K562 (cell line): ENCODE measurements at regions not wholly inside any gene's neighbourhood (a gene's known extent, or its start where the extent isn't known, plus 50 kb on each side); places are given as distances from the start of the nearest gene placed in this dataset.

ENCODE experiments used
- ATAC-seq: fragments of 200-7000 bp; cut with Tn5 transposase; 3 replicates; pipeline ENCODE4 v1.9.1; 2020; ENCODE audit warnings: moderate library complexity
- BruUV-seq: library from RNA; stranded (reverse); fragments of 400-500 nt; replicated peaks from 2 replicates; lab custom pipeline; 2021; lab: Mats Ljungman, UMichigan
- CTCF ChIA-PET: fragments of 300-600 bp; formaldehyde crosslinking; extraction: SDS; loops from one replicate; lab custom pipeline; 2021; ENCODE audit warnings: low intra/inter-chr PET ratio; lab: Yijun Ruan, JAX
- POLR2A ChIA-PET: fragments of 300-600, 350-650 bp; sonication (Branson Sonifier 250); formaldehyde crosslinking; extraction: SDS; loops from one replicate; lab custom pipeline; 2021; ENCODE audit warnings: antibody characterized with exemption, inconsistent platforms; lab: Yijun Ruan, JAX
- DNase-seq, 4 experiments: peaks; one replicate each; pipeline versions ENCODE4 v3.0.0 to v3.0.0-alpha.2; 2011 to 2018; ENCODE audit warnings: low spot score in 3 of 4, mixed read lengths in 3 of 4; ENCODE audit errors: extremely low read depth in 1 of 4
- FAIRE-seq: peaks from 2 replicates; lab custom pipeline; 2011; peaks lifted over from hg19 to GRCh38; lab: Jason Lieb, UNC
- H2AFZ ChIP-seq: 2 replicates; pipeline ENCODE4 v1.6.0; 2011; ENCODE audit warnings: low read depth, low read length, control low read depth, inconsistent platforms
- H3K27ac ChIP-seq: fragments of 200-600 bp; 3 replicates; pipeline ENCODE4 v1.8.0; 2011; ENCODE audit warnings: low read depth, mild to moderate bottlenecking, control low read depth, inconsistent platforms, low read length, moderate library complexity, mixed read lengths; ENCODE audit errors: extremely low read depth
- H3K27me3 ChIP-seq, 2 experiments: fragments of 300-600 bp in 1 of 2; 2 replicates in 1 of 2; 3 replicates in 1 of 2; pipeline versions ENCODE4 v1.6.0 to v1.8.0; 2011; ENCODE audit warnings: inconsistent platforms in 2 of 2, low read length in 2 of 2, mild to moderate bottlenecking in 1 of 2, mixed read lengths in 1 of 2, moderate library complexity in 1 of 2; ENCODE audit not compliant: control insufficient read depth in 2 of 2, insufficient read depth in 2 of 2
- H3K36me3 ChIP-seq: fragments of 300-600 bp; 3 replicates; pipeline ENCODE4 v1.8.0; 2011; ENCODE audit warnings: mild to moderate bottlenecking, low read length, inconsistent platforms; ENCODE audit not compliant: control insufficient read depth, insufficient read depth
- H3K4me1 ChIP-seq, 2 experiments: fragments of 200-600 bp in 1 of 2; replicated peaks in 1 of 2; 2 replicates in 1 of 2; 3 replicates in 1 of 2; pipeline versions ENCODE4 v1.5.1 to v1.8.0; 2011; ENCODE audit warnings: inconsistent platforms in 2 of 2, low read length in 2 of 2, mild to moderate bottlenecking in 1 of 2, mixed read lengths in 1 of 2, moderate library complexity in 1 of 2; ENCODE audit not compliant: control insufficient read depth in 2 of 2, insufficient read depth in 2 of 2
- H3K4me2 ChIP-seq: 2 replicates; pipeline ENCODE4 v1.6.1; 2011; ENCODE audit warnings: low read length, control low read depth, inconsistent platforms, mixed read lengths; ENCODE audit not compliant: insufficient read depth
- H3K4me3 ChIP-seq: fragments of 200-600 bp; sonication (generic), shearing (Covaris generic); 2 replicates; pipeline ENCODE4 v1.5.1; 2016; ENCODE audit warnings: control low read depth, inconsistent platforms
- H3K79me2 ChIP-seq: fragments of 200-600 bp; 3 replicates; pipeline ENCODE4 v1.8.0; 2011; ENCODE audit warnings: low read length, inconsistent platforms; ENCODE audit not compliant: control insufficient read depth, insufficient read depth
- H3K9ac ChIP-seq, 2 experiments: 2 replicates each; pipeline versions ENCODE4 v1.6.0 to v1.6.1; 2011; ENCODE audit warnings: low read depth in 2 of 2, low read length in 2 of 2, control low read depth in 1 of 2, inconsistent platforms in 1 of 2, mild to moderate bottlenecking in 1 of 2, mixed read lengths in 1 of 2; ENCODE audit not compliant: insufficient read depth in 1 of 2
- H3K9me1 ChIP-seq: one replicate; pipeline ENCODE4 v1.6.0; 2011; ENCODE audit warnings: inconsistent platforms, mild to moderate bottlenecking, low read length, moderate library complexity; ENCODE audit not compliant: control insufficient read depth, insufficient read depth
- H3K9me3 ChIP-seq: replicated peaks from 2 replicates; pipeline ENCODE4 v1.5.1; 2011; ENCODE audit warnings: low read depth, low read length, inconsistent platforms; ENCODE audit not compliant: control insufficient read depth, insufficient read depth
- H4K20me1 ChIP-seq: replicated peaks from 2 replicates; pipeline ENCODE4 v1.6.1; 2011; ENCODE audit warnings: low read length, inconsistent platforms, mixed read lengths; ENCODE audit not compliant: control insufficient read depth, insufficient read depth
- CLOCK ChIP-seq: fragments of 250-450 bp; sonication (Bioruptor Pico); IDR thresholded peaks from 2 replicates; pipeline ENCODE4 v1.4.0; 2020; ENCODE audit warnings: mild to moderate bottlenecking, moderate library complexity, borderline replicate concordance
- ELF2 ChIP-seq: fragments of 250-450 bp; sonication (Bioruptor Pico); IDR thresholded peaks from 2 replicates; pipeline ENCODE4 v1.5.0; 2021; ENCODE audit warnings: mild to moderate bottlenecking
- GMEB1 ChIP-seq: fragments of 250-450 bp; sonication (Bioruptor Pico); IDR thresholded peaks from 2 replicates; pipeline ENCODE4 v1.4.0; 2020; ENCODE audit warnings: mild to moderate bottlenecking
- HDAC2 ChIP-seq: fragments of 450-650 bp; IDR thresholded peaks from 2 replicates; pipeline ENCODE4 v1.6.1; 2016; ENCODE audit warnings: mild to moderate bottlenecking
- KDM1A ChIP-seq, 2 experiments: fragments of 450-650 bp; IDR thresholded peaks; 2 replicates each; pipeline ENCODE4 v1.6.1; 2016; ENCODE audit warnings: mild to moderate bottlenecking in 2 of 2
- NR2C2 ChIP-seq, 2 experiments: fragments of 200-800 bp in 1 of 2; sonication (Bioruptor generic) in 1 of 2; sonication (generic) in 1 of 2; formaldehyde crosslinking in 1 of 2; IDR thresholded peaks; 2 replicates each; pipeline versions ENCODE4 v1.6.1 to v1.8.0; 2016 to 2022; ENCODE audit warnings: mild to moderate bottlenecking in 1 of 2, missing compliant biosample characterization in 1 of 2, missing genetic modification characterization in 1 of 2, missing genetic modification reagents in 1 of 2
- SAFB2 ChIP-seq: fragments of 200-400 bp; formaldehyde crosslinking; IDR thresholded peaks from 2 replicates; pipeline ENCODE4 v1.6.1; 2018; ENCODE audit warnings: borderline replicate concordance, low read length, low read depth, moderate library complexity; ENCODE audit not compliant: severe bottlenecking
- SREBF2 ChIP-seq: sonication (generic); formaldehyde crosslinking; IDR thresholded peaks from 2 replicates; pipeline ENCODE4 v1.4.0; 2020; ENCODE audit warnings: mild to moderate bottlenecking, missing genetic modification reagents
- TAF7 ChIP-seq: fragments of 450-650 bp; IDR thresholded peaks from 2 replicates; pipeline ENCODE4 v1.6.1; 2016; ENCODE audit warnings: missing genetic modification characterization, missing compliant biosample characterization
- TCF7 ChIP-seq: sonication (generic); IDR thresholded peaks from 2 replicates; pipeline ENCODE4 v1.6.1; 2016; ENCODE audit warnings: antibody characterized with exemption, borderline replicate concordance
- TEAD1 ChIP-seq, 2 experiments: fragments of 450-650 bp in 1 of 2; sonication (generic) in 1 of 2; formaldehyde crosslinking; IDR thresholded peaks; 2 replicates each; pipeline versions ENCODE4 v1.4.0 to v1.8.0; 2020 to 2022; ENCODE audit warnings: mild to moderate bottlenecking in 2 of 2, missing genetic modification reagents in 1 of 2
- XRCC4 ChIP-seq: IDR thresholded peaks from one replicate; pipeline ENCODE4 v1.6.1; 2011; ENCODE audit not compliant: insufficient read depth, insufficient read length; ENCODE audit errors: extremely low read depth
- YBX1 ChIP-seq: fragments of 450-650 bp; IDR thresholded peaks from 2 replicates; pipeline ENCODE4 v1.7.1; 2016; ENCODE audit warnings: mild to moderate bottlenecking
- ZNF253 ChIP-seq: fragments of 250-450 bp; sonication (Bioruptor Pico); conservative IDR thresholded peaks from 2 replicates; pipeline ENCODE4 v1.6.1; 2021; ENCODE audit warnings: mild to moderate bottlenecking
- WGBS: fragments of 100-300 bp; shearing (Covaris generic); methylation state at CpG from one replicate; pipeline ENCODE4 v1.1.6; 2016; ENCODE audit warnings: low coverage, mixed read lengths; ENCODE audit not compliant: insufficient coverage; ENCODE audit errors: missing lambda C conversion rate; 5-methylcytosine and 5-hydroxymethylcytosine counted together
- in situ Hi-C: fragments of 300-500 bp; cut with MboI; formaldehyde crosslinking; loops from 4 replicates; pipeline ENCODE4 v1.15.0; 2018; ENCODE audit warnings: inconsistent platforms, mixed read lengths
- intact Hi-C: fragments of 100-400 bp; cut with micrococcal nuclease; formaldehyde crosslinking; loops from 2 replicates; pipeline ENCODE4 v1.14.2; 2022

- POLR2A ChIA-PET = no interaction called here
- WGBS = 0% methylated on average over 2 of the region's 2 CpGs
- H3K4me2 ChIP-seq = no peak overlapping the region
- no TSS peak for BruUV-seq
- no peak for FAIRE-seq
- DNase-seq = no peak
- ATAC-seq = no peak
- in situ Hi-C loops (no loop called here), intact Hi-C loops (no loop called here)
- no peak overlapping the region for H2AFZ ChIP-seq
- H3K4me3 ChIP-seq = no peak overlapping the region
- H3K9ac ChIP-seq = no peak overlapping the region
- H3K27ac ChIP-seq = no peak overlapping the region
- H3K9me3 ChIP-seq = no peaks in the 10 kb centered on the region
- CTCF ChIA-PET = no interaction called here
- H3K9me1 ChIP-seq = no peaks in the 10 kb centered on the region
- H3K36me3 ChIP-seq = no peaks in the 10 kb centered on the region
- no peaks in the 10 kb centered on the region for H4K20me1 ChIP-seq
- H3K4me1 ChIP-seq = no peaks in the 10 kb centered on the region
- H3K27me3 ChIP-seq = no peaks in the 10 kb centered on the region
- H3K79me2 ChIP-seq = no peaks in the 10 kb centered on the region
- TF ChIP-seq HDAC2 (no peak), SREBF2 (CRISPR knock-in tag) (no peak), SAFB2 (no peak), ZNF253 (CRISPR knock-in tag) (no peak), NR2C2 (CRISPR knock-in tag; IDR thresholded peaks at IDR 0.05) (no peak), NR2C2 (tag; IDR thresholded peaks at IDR 0.05) (no peak), GMEB1 (CRISPR knock-in tag) (no peak), TEAD1 (CRISPR knock-in tag; IDR thresholded peaks at IDR 0.05) (no peak), CLOCK (no peak), TCF7 (no peak), KDM1A (IDR thresholded peaks at IDR 0.05) (no peak), TAF7 (tag) (no peak), XRCC4 (no peak), ELF2 (CRISPR knock-in tag) (no peak), YBX1 (no peak)
These were observed 196.7 kb upstream of the SPHKAP start for GRCh38 chr2:228378233-228378632.
